Left lung (tissue), 4 donors: ENCODE measurements at regions not wholly inside any gene's neighbourhood (a gene's known extent, or its start where the extent isn't known, plus 50 kb on each side); places are given as distances from the start of the nearest gene placed in this dataset.

ENCODE experiments used
- ATAC-seq: fragments of 200-7000 bp; cut with Tn5 transposase; one replicate; pipeline ENCODE4 v1.9.1; 2020; ENCODE audit warnings: moderate library complexity
- DNase-seq, 4 donors: peaks; one replicate each; pipeline ENCODE4 v3.0.0-alpha.2; 2013 to 2020
- H3K27ac ChIP-seq, 2 donors: fragments of 200-600 bp; sonication (generic) in 1 of 2; one replicate each; pipeline versions ENCODE4 v1.5.0 to v1.8.0; 2020 to 2021
- H3K27me3 ChIP-seq, 2 donors: fragments of 200-600 bp; sonication (generic) in 1 of 2; one replicate each; pipeline versions ENCODE4 v1.5.0 to v1.8.0; 2020 to 2021
- H3K36me3 ChIP-seq, 2 donors: fragments of 200-600 bp; sonication (generic) in 1 of 2; one replicate each; pipeline versions ENCODE4 v1.5.0 to v1.8.0; 2020 to 2021
- H3K4me1 ChIP-seq, 2 donors: fragments of 200-600 bp; one replicate each; pipeline ENCODE4 v1.8.0; 2021
- H3K4me3 ChIP-seq, 2 donors: fragments of 200-600 bp; sonication (generic) in 1 of 2; one replicate each; pipeline versions ENCODE4 v1.5.0 to v1.8.0; 2020 to 2021; ENCODE audit warnings: mild to moderate bottlenecking in 1 of 2
- H3K9me3 ChIP-seq, 2 donors: fragments of 200-600 bp; sonication (generic) in 1 of 2; one replicate each; pipeline versions ENCODE4 v1.5.0 to v1.8.0; 2020 to 2021
- intact Hi-C, 2 donors: fragments of 100-400 bp; cut with DNase I; formaldehyde crosslinking; loops; one replicate each; pipeline versions ENCODE4 v1.11.2 to v1.14.2; 2022
- TF ChIP-seq, protein P1 (sequence below), 2 donors: fragments of 200-600 bp; sonication (generic) in 1 of 2; IDR thresholded peaks; one replicate each; pipeline versions ENCODE4 v1.5.0 to v1.8.0; 2021; ENCODE audit warnings: antibody characterized with exemption in 2 of 2
- donor health status: DM: no; HTN: yes; CAD: no.
- donor health status: DM: no; HTN: no; CAD: no.

DNA sequence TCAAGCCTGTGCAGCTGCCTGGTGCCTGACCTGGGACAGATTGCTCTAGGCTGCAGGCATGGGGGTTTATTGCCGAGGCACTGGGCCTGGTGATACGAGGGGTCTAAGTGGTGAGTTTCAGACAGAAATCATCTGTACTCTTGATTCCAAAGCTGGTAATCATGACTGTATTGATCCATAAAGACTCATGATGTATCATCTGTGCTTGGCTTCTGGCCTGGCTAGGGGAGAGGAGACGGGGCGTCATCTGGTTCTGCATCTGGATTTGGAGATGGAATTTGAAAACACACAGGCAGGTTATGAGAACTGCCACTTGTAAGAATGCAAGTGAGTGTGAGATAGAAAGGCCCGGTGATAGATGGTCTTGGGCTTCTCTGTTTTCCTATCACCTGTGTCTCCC lies 337.4 kb upstream of the C2CD4B start:
- intact Hi-C loops: no loop called here
- H3K9me3 ChIP-seq: no peaks in the 10 kb centered on the region
- H3K27me3 ChIP-seq: no peaks in the 10 kb centered on the region
- H3K36me3 ChIP-seq: no peaks in the 10 kb centered on the region
- peaks cover 10 to 16% of the 10 kb centered on the region in 2 donors for H3K4me1 ChIP-seq
- TF ChIP-seq, protein P1, sequence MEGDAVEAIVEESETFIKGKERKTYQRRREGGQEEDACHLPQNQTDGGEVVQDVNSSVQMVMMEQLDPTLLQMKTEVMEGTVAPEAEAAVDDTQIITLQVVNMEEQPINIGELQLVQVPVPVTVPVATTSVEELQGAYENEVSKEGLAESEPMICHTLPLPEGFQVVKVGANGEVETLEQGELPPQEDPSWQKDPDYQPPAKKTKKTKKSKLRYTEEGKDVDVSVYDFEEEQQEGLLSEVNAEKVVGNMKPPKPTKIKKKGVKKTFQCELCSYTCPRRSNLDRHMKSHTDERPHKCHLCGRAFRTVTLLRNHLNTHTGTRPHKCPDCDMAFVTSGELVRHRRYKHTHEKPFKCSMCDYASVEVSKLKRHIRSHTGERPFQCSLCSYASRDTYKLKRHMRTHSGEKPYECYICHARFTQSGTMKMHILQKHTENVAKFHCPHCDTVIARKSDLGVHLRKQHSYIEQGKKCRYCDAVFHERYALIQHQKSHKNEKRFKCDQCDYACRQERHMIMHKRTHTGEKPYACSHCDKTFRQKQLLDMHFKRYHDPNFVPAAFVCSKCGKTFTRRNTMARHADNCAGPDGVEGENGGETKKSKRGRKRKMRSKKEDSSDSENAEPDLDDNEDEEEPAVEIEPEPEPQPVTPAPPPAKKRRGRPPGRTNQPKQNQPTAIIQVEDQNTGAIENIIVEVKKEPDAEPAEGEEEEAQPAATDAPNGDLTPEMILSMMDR (IDR thresholded peaks at IDR 0.05): no peak
- H3K4me3 ChIP-seq: no peak overlapping the region
- H3K27ac ChIP-seq: no peak overlapping the region
- no peak for ATAC-seq
- DNase-seq: no peak

DNA sequence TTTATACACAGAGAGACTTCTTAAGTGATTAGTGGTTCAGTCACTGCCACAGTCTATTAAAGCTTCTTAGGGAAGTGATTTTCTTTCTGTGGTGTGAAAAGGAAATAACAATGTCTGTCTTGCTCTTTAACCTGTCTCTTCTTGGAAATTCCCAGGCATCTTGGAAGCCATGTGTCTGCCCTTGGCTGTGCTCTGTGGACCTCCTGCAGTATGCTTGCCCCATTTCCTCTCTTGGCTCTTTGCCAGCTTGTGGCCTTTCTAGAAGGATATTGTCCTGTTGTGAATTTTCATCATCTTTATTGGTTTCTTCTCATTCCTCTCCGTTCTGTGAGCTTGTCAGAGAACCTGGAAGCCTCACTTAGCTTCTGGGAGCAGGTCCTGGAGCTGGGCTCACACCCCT lies 338.4 kb upstream of the C2CD4B start:
- no peaks in the 10 kb centered on the region for H3K9me3 ChIP-seq
- H3K36me3 ChIP-seq: no peaks in the 10 kb centered on the region
- DNase-seq (no peak), ATAC-seq (no peak)
- peaks cover 10 to 16% of the 10 kb centered on the region in 2 donors for H3K4me1 ChIP-seq
- TF ChIP-seq, protein P1 (IDR thresholded peaks at IDR 0.05): no peak
- H3K27ac ChIP-seq: no peak overlapping the region
- intact Hi-C loops: no loop called here
- H3K4me3 ChIP-seq: no peak overlapping the region
- H3K27me3 ChIP-seq: no peaks in the 10 kb centered on the region

DNA sequence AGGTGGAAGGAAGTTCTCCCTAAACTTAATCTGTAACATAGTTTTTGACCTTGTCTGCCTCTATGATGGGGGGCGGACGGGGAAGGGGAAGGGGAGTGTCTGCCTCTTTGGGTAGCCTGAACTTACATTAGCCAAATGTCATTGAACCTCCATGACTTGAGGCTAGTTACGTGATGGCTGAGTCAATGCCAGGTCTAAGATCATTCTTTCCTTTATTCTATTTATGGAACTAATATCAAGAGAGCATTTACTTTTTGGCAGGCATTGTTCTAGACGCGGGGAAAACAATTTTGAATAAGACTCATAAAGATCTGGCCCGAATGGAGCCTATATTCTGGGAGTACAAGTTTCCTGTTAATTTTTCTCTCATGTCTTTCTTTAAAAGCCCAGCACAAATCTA lies 340.7 kb upstream of the C2CD4B start:
- no peak for ATAC-seq
- TF ChIP-seq, protein P1 (IDR thresholded peaks at IDR 0.05): no peak
- DNase-seq: no peak
- Histone ChIP-seq H3K27me3 (no peaks in the 10 kb centered on the region), H3K9me3 (no peaks in the 10 kb centered on the region), H3K4me1 (peaks cover 10 to 16% of the 10 kb centered on the region in 2 donors), H3K36me3 (no peaks in the 10 kb centered on the region), H3K4me3 (no peak overlapping the region), H3K27ac (no peak overlapping the region)
- intact Hi-C loops: no loop called here

DNA sequence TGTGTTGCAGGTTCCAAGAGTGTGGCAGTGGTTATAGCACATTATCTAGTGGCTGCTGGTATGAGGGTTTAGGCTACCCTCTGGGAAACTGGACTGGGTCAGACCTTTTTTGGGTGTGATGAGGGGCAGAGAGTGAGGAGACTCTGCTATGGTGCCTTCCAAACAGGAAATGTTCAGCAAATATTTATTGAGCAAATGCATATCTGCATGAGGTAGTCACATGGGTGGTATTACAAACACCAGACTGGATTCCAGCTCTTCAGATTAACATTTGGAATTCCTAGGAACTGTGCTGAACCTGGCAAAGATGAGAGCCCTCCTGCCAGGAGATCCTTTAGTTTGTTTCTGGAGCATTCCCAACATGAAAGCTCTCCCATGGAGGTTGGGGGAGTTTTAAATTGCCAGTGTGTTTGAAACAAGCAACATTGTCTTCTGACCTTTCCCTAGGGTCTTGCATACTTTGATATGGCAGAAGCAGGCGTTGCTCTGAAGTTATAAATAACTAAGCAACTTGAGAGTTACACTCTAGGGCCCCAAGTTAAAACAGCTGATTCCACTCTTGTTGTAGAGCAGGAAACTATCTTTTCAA lies 341.2 kb upstream of the C2CD4B start:
- H3K36me3 ChIP-seq: no peaks in the 10 kb centered on the region
- intact Hi-C loops: no loop called here
- no peaks in the 10 kb centered on the region for H3K9me3 ChIP-seq
- no peaks in the 10 kb centered on the region for H3K27me3 ChIP-seq
- no peak for DNase-seq
- TF ChIP-seq, protein P1 (IDR thresholded peaks at IDR 0.05): no peak
- peaks cover 10 to 16% of the 10 kb centered on the region in 2 donors for H3K4me1 ChIP-seq
- H3K27ac ChIP-seq: no peak overlapping the region
- ATAC-seq: peak; percentile 77
- no peak overlapping the region for H3K4me3 ChIP-seq

DNA sequence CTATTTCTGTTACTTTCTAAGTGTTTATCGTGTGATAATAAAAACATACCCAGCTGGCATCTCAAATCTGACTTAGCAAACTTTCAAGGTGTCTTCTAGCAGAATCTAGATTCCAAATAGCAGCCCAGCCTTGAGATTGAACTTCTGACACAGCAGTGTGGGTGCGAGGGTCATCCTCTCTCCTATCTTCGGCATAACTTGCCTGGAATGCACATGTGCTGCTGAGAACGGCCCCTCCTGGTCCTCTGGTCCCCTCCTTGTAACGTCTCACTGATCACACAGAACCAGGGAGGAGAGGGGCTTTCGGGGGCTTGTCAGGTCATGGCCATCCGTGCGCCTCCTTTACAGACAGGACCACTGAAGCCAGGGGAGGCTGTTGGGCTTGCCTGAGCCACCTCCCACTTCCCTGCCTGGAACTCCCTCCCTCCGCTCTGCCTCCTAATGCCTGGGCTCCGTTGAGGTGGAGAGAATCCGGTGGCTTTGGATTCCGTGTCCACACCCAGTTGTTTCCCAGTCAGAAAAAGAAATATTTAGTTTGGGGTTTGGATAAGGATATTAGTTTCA lies 344.4 kb upstream of the C2CD4B start:
- ATAC-seq (no peak), DNase-seq (no peak)
- Histone ChIP-seq H3K27ac (no peak overlapping the region), H3K4me1 (peaks cover 10 to 11% of the 10 kb centered on the region in 2 donors), H3K27me3 (no peaks in the 10 kb centered on the region), H3K9me3 (no peaks in the 10 kb centered on the region), H3K36me3 (no peaks in the 10 kb centered on the region), H3K4me3 (no peak overlapping the region)
- intact Hi-C loops: no loop called here
- TF ChIP-seq, protein P1 (IDR thresholded peaks at IDR 0.05): no peak
